ENCODE measurements at regions not wholly inside any gene's neighbourhood (a gene's known extent, or its start where the extent isn't known, plus 50 kb on each side); places are given as distances from the start of the nearest gene placed in this dataset.

DNA sequence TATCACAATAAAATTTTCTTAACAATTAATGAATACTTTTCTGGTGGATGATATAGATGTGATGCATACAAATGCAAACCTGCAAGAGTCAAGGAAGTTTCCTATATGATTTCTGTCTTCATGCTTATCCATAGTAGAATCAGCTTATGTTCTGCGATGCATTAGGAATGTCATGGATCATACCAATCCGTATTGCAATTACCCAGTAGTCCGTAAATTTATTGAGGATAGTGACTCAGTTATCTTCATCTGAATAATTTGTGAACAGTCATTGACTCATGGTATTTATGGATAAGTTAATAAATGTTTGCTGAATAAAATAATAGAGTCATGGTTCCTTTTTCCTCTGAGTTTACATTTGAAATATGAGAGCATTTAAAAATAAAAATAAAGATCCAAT is 483.4 kb downstream of the LRFN5 start:
- DNase-seq (ENCODE audit: low read depth): no peak

DNA sequence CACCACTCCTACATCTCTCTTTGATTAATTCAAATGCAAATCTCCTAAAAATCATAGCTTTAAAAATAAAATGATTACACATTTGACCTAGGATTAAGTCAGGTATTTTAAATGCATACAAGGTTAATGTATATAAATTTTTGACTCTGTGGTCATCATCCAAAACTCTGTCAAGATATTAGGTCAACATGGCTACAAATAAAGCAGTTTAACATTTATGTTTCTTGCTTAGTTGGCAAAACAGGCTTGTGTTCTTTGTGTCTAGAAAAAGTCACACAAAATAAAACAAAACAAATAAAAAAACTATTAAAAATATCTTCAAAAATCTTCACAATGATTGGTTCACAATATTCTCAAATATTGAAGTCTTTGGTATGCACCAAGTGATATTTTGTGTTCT is 473.2 kb downstream of the LRFN5 start:
- DNase-seq (ENCODE audit: low read depth): no peak

DNA sequence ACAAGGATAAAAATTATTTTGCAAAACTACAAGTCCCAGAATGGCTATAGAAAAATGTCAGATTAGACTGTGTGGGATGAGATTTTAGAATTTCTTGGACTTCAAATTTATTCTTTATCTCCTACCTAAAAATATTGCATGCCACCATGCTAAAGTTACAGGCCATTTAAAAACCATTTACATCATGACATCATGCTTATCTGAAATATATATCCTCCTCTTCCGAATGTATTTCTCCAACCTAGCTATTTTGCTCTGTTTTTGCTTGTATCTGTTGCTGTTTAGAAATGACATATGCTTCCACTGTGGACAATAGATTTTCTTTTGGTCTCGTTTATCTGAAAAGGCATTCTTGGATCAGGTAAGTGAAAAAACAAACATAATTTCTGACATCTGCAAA is 471.7 kb downstream of the LRFN5 start:
- no peak for DNase-seq (ENCODE audit: low read depth)

DNA sequence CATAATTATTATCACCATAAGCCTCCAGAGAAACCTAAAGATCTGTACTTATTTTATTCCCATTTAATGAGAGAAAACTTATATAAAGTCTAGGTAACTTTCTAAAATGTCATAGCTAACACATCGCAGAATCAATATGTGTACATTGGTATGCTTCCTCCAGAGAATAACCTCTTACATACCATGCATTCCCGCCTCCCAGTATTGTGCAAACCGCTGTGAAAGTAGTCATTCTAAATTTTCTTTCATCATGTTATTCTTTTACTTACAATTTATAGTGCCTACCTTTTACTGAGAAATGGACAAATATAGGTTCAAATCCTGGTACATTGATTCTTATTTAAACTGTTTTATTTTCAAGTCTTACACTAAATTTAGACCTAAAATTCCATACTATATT is 463.4 kb downstream of the LRFN5 start:
- peak; percentile 20 for DNase-seq (ENCODE audit: low read depth)

DNA sequence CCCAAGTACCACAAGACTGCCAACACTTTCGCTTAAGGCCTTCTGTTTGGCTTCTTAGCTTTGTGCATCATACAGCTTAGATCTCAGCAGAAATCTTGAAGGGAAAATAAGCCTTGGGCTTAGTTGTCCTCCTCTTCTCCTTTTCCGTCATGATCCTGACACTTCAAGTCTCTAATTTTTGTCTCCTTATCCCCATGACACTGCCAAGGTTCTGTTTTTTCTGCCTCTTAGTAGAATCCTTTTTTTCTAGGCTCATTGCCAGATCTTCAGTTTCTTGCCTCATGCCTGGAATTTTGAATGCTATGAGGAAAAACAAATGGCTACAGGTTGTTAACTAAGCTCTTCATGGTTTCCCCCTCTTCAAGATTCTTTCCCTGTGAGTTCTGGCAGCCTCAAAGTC is 450.4 kb downstream of the LRFN5 start:
- DNase-seq (ENCODE audit: low read depth): peak; percentile 67

DNA sequence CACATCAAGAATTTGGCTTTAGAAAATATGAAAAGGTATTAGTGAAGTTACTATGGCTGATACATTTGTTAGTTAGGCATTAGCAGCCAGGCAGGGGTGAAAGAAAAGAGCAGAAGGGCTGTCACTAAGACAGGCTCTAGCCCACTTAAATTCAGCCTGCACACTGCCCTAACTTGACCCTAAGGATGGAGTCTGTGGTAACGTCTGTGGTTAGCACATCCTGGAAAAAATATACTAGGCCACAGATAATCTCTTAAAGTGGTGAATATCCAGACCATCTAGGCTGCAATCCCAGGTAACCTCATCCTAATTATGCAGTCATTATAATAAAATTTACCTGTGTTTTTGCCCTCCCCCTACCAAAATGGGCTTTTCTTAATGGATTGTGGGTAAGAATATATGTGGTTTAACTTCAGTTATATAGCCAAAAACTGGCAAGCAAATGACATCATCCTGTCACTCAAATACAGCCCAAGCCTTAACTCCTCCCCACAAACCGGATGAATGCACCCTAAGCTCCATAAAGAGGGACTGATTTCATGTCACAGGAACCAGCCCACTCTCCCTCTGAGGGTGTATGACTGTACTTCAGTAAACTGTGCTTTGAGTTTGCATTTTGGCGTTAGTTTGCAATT is 440.9 kb downstream of the LRFN5 start:
- DNase-seq (ENCODE audit: low read depth): peak; percentile 76

DNA sequence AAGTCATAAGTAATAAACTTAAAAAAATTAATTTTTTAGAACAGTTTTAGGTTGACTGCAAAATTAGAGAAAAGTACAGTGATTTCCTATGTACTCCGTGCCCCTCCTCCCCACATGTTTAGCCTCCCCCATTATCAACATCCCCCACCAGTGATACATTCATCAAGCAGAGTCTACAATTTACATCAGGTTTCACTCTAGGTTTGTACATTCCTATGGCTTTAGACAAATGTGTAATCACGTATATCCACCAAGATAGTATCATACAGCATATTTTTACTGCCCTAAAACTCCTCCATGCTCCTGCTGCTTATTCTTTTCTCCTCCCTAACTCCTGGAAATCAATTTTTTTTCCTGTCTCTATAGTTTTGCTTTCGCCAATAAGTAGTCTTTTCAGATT is 438.7 kb downstream of the LRFN5 start:
- DNase-seq (ENCODE audit: low read depth): peak; percentile 86

DNA sequence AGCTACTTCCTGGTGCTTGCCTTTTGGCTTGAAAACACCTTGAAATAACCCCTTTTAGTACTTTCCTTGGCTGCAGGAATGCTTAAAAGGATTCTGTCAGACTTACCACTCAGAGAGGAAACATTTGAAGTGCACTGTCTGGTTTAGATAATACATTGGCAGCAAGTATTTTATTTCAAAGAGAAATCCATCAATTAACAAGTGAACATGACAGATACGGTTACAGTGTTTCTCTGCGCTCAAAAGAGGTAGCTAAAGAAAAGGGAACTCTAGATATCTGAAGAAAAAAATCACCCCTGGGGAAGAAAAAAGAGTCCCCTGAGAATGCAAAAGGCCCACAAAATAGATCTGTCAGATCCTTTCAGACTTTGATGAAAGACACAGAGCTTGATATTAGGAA is 421.9 kb downstream of the LRFN5 start:
- no peak for DNase-seq (ENCODE audit: low read depth)

DNA sequence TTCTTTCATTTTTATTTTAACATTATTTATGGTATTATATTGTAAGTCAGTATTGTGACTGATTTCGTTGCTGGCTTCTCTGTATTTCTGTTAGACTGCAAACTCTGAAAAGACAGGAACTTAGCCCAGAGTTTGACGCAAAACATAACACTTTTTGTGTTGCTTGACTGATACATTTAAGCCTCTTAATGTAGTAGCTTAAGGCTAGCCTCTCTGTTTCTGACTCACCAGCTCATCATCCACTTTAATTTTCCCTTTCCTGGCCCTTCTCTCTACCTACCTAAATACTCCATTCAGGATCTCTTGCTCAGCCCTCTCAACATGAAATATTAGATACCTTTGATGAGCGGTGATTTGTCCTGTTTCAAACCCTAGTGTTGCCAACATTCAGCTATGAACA is 420.6 kb downstream of the LRFN5 start:
- DNase-seq (ENCODE audit: low read depth): peak; percentile 18

DNA sequence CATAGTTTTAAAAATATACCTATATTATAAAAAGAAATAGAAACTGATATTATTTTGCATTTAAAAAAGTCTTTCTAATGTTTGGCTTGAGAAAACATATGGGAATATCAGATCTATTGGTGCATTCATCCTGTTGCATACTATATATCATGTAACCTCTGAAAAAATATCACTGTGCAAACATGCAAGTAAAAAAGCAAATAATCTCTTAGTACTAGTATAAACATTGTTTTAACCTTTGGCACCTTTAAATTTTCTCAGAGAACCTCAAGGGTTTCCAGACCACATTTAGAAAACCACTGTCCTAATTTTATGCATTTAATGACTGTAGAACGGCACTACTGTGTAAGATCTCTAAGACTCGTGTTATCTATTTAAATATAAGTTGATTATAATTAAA is 416.8 kb downstream of the LRFN5 start:
- DNase-seq (ENCODE audit: low read depth): no peak

DNA sequence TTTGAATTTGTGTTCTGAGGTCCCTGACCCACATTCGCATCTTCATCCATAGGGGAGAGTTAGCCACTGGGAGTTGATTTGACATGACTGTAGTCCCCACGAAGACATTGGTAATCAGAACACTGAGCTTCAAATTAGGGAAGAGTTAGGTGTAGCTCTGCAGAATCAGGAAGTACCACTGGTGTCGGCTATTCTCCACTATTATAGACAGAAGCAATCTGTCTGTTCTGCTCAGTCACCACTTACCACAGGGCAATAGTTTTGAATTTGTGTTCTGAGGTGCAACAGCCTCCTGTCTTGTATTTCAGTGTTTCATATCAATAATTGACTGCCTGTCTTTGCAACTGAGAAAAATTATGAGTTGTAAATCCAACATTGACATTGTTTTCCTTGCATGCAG is 407.6 kb downstream of the LRFN5 start:
- no peak for DNase-seq (ENCODE audit: low read depth)

DNA sequence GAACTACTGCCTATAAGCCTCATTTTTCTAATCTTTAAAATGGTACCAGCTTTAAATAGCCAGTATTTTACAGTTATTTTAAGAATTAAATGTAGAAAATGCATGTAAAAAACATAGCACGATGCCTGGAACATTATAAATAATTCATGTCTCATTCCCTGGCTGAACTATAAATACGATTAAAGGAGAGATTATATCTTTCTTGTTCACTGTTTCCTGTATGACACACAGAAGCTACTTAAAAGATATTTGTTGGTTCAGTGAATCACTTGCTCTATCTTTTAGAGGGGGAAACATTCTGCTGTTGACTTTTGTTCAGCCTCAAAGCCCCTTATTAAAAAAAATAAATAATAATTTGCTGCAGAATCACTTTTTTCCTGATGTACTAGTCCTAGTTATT is 406.9 kb downstream of the LRFN5 start:
- DNase-seq (ENCODE audit: low read depth): peak; percentile 10

DNA sequence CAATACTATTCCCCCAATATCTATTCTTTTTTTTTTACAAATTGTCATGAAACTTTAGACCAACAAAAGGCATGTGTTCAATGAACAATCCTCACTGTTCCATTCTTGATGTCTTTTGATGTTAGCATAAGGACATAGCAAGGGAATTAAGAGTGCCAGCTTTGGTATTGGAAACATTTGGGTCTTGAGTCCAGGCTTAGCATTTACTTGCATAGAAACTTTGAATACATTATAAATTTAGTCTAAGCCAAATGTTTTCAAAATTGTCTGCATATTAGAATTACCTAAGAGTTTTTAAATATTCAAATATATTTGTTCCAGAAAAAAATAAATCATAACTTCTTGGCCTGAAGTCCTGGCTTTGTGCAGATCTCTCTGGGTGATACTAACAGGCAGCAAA is 406.5 kb downstream of the LRFN5 start:
- DNase-seq (ENCODE audit: low read depth): no peak

DNA sequence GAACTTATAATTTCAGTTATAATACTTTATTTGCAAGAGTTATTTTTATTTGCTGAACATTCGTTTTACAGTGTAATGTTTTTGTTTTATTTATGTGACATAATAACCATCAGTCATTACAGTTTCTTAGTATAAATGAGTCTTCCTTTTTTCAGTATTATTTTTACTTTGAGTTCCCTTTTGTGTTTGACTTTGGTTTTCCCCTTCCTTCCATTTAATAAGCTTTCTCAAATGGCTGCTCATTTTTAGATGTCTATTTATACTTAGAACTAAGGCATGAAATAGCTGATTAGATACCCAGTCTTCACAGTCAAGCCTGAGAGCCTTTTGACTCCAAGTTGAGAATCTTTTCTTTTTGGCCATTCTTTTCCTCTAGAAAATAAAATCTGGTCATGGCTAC is 404.5 kb downstream of the LRFN5 start:
- no peak for DNase-seq (ENCODE audit: low read depth)

DNA sequence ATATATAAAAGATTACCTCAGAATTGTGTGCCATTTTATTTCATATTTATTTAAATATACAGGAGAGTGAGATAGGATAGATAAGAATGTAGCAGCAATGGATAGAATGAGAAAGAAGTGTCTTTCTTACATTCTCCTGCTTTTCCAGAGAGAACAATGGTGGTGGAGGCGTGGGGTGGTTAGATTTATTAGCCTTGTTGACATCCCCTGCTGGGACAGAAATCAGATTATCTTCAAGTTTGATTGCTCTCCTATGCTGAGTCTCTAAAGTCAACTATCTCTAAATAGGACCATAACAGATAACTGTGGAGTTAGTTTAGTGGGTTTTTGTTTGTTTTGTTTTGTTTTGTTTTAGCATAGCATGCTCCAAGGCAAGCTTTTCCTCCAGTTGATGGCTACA is 397.6 kb downstream of the LRFN5 start:
- no peak for DNase-seq (ENCODE audit: low read depth)

DNA sequence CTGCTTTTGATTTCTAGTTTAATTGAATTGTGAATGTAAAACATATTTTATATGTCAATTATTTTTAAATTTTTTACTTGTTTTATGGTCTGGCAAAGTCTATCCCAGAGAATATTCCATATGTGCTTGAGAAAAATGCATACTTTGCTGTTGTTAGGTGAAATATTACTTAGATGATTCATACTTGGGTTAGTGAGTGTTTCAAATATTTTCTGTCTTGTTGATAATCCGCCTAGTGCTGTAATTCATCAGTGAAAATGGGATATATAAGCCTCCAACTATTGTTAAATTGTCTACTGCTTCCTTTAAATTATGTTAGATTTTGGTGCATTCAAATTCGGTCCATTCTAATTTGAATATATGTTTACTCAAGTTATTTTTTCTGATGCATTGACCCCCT is 395.5 kb downstream of the LRFN5 start:
- peak; percentile 64 for DNase-seq (ENCODE audit: low read depth)

DNA sequence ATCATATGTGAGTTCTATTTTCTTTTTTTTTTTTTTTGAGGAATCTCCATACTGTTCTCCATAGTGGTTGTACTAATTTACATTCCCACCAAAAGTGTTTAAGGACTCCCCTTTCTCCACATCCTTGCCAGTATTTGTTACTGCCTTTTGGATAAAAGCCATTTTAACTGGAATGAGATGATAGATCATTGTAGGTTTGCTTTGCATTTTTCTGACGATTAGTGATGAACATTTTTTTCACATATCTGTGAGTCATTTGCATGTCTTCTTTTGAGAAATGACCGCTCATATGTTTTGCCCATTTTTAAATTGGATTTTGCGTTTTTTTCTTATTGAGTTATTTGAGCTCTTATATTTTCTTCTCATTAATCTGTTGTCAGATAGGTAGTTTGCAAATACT is 394.8 kb downstream of the LRFN5 start:
- peak; percentile 49 for DNase-seq (ENCODE audit: low read depth)

DNA sequence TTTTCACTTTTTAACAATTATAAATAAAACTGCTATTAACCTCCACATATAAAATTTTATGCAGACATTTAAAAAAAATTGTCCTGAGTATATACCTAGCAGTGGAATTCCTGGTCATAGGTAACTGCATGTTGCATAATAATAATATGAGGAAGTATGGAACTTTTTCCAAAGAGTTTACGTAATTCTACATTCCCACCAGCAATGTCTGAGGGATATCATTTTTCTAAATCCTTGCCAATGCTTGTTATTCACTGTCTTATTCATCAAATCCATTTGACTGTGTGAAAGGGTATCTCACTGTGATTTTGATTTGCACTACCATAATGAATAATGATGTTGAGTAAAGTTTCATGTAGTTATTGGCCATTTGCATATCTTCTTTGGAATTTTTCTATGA is 393.8 kb downstream of the LRFN5 start:
- DNase-seq (ENCODE audit: low read depth): no peak

DNA sequence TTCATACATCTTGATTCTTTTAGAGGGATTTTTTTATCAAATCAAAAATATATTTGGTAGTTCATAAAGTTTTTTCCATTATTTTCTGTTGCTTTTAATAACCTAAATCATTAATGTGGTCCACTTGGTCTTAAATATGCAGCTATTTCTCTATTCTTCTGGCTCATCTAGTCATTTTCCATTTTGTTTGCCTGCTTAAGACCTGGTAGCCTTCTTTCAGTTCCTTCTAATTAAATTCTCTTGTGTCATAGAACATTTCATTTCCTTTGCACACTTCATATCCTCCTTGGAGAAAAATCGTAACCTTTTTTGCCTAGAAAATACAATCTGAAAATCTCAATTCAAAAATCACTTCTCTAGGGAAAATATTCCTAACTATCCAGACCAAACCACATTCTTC is 387.0 kb downstream of the LRFN5 start:
- DNase-seq (ENCODE audit: low read depth): no peak

DNA sequence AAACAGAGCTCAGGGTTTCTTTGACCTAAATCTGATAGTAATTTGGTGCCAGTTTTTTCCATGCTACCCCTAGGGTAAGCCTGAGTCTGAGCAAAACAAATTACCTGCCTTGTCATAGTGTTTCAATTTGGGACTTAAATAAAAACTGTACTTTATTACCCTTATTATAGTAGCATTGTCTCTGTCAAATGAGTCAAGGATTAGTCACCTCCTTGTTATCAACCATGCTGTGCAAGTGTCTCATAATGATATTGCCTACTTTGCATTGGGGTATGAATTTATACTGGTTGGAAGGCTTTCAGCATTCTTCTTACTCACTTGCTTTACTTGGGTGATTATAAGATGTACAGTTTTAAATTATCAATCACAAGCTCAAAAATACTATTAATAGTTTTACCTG is 380.0 kb downstream of the LRFN5 start:
- peak; percentile 40 for DNase-seq (ENCODE audit: low read depth)

DNA sequence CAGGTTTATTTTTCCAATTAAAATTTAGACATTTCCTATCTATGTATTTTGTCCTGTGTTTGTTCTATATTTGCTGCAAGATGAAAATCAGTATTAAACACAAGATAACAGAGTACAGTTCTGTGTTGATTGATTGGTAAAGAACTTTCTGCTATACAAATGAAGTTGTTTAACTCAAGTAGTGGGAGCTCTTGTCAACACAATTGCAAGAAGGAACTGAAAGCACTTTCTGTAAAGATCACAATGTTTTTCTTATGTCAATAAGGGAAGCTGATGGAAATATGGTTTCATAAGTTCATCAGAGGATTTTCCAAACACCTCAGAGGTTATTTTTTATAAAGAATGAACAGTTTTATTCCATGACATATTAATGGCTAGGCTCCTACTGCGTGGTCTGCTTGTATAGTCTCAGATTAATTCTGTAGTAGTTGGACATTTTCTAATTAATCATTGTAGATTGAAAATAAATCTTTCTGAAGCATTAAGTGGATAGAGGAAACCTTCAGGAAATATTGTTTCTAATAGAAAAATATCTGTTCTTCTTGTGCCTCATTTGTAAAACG is 379.5 kb downstream of the LRFN5 start:
- DNase-seq (ENCODE audit: low read depth): no peak

DNA sequence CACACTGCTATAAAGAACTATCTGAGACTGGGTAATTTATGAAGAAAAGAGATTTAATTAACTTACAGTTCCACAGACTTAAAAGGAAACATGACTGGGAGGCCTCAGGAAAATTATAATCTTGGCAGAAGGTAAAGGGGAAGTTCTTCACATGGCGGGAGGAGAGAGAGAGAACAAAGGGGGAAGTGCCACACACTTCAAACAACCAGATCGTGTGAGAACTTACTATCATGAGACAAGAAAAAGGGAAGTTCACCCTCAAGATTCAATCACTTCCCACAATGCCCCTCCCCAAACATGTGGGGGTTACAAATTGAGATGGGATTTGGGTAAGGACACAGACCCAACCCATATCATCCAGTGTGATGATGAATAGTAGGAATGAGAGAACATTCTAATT is 366.5 kb downstream of the LRFN5 start:
- no peak for DNase-seq (ENCODE audit: low read depth)

DNA sequence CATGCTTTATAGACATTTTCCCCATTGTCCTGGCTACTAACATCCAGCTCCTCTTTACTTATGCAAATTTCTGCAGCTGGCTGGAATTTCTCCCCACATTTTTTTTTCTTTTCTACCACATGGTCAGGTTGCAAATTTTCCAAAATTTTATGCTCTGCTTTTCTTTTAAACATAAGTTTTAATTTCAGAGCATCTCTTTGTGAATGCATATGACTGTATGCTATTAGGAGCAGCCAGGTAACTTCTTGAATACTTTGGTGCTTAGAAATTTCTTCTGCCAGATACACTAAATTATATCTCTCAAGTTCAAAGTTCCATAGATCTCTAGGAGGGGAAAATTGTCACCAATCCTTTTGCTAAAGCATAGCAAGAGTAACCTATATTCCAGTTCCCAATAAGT is 365.9 kb downstream of the LRFN5 start:
- DNase-seq (ENCODE audit: low read depth): no peak

DNA sequence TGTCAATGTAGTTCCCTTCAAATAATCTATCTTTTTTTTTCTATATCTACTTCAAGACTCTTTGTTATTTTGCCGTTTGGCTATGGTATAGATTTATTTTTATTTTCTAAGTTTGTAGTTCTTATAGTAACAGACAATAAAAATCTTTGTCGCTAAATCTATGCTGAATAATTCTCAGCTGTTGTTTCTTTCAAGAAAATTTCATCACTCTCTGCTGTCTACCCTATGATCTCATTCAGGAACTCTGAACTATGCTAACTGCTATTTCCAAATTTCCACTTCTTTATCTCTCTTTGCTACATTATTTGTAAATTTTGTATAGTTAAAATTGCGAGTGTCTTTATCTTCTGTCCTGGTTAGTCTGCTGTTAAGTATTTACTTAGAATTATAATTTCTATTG is 353.6 kb downstream of the LRFN5 start:
- peak; percentile 74 for DNase-seq (ENCODE audit: low read depth)

DNA sequence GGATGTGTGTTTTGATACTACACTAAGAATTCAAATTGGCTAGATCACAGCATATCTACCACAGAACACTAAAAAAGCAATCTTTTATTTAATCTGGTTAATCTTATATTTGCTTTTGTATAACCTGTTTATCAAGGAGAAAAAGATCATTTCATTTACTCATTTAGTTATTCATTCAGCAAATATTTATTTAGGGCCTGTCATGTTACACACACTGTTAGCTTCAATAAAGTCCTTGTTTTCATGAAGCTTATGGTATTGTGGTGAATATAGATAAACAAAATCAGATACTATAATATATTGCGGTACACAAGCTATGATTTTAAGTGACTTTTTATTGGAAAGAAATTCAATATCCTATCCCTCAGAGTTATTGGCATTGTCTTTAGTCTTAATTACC is 350.8 kb downstream of the LRFN5 start:
- DNase-seq (ENCODE audit: low read depth): no peak
